Activated gamma-delta T cell treated with anti-CD3 and anti-CD28 coated beads, Interleukin-2, amount 50 U/mL, for 16 hours (primary cell): ENCODE measurements at regions not wholly inside any gene's neighbourhood (a gene's known extent, or its start where the extent isn't known, plus 50 kb on each side); places are given as distances from the start of the nearest gene placed in this dataset.

Experiments
- DNase-seq: peaks from one replicate; pipeline ENCODE4 v3.0.0-alpha.2; 2020; ENCODE audit warnings: low read depth

DNA sequence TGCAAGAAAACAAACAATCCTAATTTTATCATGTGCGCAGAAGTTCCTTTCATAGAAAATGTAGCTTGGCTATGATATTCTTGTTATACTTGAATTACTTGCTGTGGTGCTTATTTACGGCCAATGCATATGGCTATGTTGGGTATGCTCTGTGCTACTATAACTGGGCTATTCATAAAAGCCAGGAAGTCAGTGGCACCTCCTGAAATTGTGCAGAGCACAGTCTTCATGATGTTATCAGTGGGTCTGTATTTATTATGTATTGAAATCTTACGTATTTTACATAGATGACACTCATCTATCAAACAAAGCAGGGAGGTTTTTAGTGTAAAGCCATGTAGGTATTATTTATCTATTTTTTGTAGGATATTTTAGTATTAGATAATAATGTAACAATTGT lies 196.5 kb upstream of the NAALADL2 start:
- no peak for DNase-seq

GRCh38 chr3:174667386-174667785 lies 191.7 kb upstream of the NAALADL2 start:
- no peak for DNase-seq

GRCh38 chr3:174675406-174675805 lies 183.7 kb upstream of the NAALADL2 start:
- DNase-seq: no peak

DNA sequence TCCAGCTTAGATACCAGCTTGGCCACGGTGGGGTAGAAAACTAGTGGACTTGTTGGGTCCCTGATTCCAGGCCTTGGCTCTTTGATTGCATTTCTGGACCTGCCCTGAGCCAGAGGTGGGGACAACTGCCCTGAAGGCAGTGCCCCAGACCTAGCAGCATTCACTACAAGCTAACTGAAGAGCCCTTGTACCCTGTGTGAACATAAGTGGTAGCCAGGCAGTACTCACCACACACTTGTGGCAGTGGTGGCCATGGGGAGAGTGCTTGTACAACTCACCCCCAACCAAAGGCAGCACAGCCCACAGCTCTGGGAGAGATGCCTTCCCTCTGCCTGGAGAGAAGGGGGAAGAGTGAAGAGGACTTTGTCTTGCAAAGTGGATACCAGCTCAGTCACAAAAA lies 177.3 kb upstream of the NAALADL2 start:
- DNase-seq: no peak

DNA sequence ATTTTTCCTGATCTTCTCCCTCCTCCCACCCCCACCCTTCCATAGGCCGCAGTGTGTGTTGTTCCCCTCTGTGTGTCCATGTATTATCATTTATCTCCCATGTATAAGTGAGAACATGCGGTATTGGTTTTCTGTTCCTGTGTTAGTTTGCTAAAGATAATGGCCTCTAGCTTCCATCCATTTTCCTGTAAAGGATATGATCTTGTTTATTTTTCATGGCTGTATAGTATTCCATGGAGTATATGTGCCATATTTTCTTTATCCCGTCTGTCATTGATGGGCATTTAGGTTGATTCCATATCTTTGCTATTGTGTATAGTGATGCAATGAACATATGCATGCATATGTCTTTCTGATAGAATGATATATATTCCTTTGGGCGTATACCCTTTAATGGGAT lies 173.3 kb upstream of the NAALADL2 start:
- DNase-seq: no peak

- DNase-seq: no peak
Measured at GRCh38 chr3:174697310-174697709, 161.8 kb upstream of the NAALADL2 start.

- no peak for DNase-seq
Measured at GRCh38 chr3:174700736-174701135, 158.4 kb upstream of the NAALADL2 start.

DNA sequence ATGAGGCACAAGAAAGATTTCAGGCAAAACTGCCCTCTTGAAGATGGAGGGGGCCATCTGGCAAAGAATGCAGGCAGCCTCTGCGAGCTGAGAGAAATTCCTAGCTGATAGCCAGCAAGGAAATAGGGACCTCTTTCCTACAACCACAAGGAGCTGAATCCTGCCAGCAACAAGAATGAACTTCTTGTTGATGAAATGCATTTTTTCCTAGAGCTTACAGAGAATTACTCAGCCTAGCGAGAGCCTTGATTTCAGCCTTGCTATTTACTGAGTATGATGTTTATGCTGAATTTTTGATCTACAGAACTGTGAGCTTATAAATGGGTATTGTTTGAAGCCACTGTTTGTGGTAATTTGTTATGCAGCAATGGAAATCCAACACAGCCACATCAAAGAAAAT lies 148.5 kb upstream of the NAALADL2 start:
- no peak for DNase-seq

DNA sequence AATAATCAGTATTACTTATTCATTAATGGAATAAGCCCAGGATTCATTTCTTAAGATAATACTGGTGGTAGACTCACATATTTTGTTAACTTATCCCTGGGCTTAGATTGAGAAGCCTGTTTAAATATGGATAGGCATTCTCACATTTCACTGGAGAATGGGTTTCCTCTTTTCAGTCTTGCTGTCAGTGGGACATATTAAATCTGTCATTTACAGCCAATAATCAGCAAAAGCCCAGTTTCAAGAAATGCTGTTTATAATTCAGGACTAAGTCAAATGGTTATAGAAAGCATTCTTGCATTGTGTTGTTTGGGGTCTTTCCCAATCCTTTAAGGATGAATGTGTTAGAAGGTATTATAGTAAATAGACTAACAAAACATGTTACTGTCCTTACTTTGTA lies 143.7 kb upstream of the NAALADL2 start:
- DNase-seq: no peak

- DNase-seq: no peak
Measured at GRCh38 chr3:174716956-174717505, 142.1 kb upstream of the NAALADL2 start.

- no peak for DNase-seq
Measured at GRCh38 chr3:174720717-174721116, 138.4 kb upstream of the NAALADL2 start.

DNA sequence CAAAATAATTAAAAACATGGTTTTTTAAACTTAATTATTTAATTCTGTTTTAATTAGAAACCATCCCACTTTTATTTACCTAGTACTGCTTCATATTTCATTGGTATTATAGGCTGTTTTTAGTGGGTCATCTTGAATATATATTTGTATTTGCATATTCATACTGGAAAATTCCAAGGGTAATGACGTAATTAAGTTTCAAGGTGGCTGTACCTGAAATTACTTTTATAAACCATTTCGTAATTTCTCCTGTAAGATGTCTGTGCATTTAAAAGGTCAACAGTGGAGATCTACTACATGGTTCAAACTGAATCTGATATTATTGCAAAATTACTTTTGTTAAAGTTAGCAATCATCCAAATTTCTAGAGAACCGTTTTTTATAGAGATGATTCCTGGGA lies 133.8 kb upstream of the NAALADL2 start:
- DNase-seq: no peak

GRCh38 chr3:174737966-174738365 lies 121.2 kb upstream of the NAALADL2 start:
- DNase-seq: no peak

DNA sequence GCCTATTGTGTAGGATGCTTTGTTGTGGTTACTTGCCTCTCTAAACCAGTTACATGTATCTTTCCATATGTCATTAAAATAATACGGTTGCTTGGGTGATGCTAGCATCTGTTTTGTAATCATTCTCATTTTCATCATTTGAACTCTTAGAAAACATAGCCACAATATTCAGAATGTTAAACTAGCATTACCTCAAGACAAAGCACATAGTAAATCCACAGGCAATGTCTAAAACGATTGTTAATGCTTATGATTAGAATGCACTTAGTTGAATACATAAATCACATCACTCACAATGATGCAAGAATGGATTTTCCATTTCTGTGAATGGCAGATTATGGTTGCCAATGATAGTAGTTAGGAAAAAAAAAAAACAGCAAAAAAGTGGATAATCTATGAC lies 110.0 kb upstream of the NAALADL2 start:
- DNase-seq: no peak

- DNase-seq: no peak
Measured at GRCh38 chr3:174755833-174756829, 103.0 kb upstream of the NAALADL2 start.

GRCh38 chr3:174758943-174759342 lies 100.2 kb upstream of the NAALADL2 start:
- no peak for DNase-seq

GRCh38 chr3:174767406-174767805 lies 91.7 kb upstream of the NAALADL2 start:
- no peak for DNase-seq

- DNase-seq: no peak
Measured at GRCh38 chr3:174767853-174768382, 91.2 kb upstream of the NAALADL2 start.

DNA sequence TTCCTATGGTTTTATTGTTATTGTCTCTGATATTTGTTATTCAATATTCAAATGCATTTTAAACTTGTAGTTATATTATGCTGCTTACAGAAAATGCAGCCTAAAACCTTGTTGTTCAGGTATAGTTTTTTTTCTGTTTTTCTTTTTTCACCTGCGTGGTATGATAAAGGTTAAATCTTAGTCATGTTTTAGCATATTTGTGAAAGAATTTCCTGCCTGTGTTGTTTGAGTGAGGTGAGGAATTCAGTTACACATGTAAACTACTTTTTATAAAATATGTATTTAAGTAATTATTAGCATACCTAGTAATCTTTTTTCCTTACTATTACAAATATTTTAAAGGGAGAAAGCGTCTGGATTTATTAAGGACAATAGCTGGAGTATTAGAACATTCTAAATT lies 90.0 kb upstream of the NAALADL2 start:
- no peak for DNase-seq

- no peak for DNase-seq
Measured at GRCh38 chr3:174775603-174776002, 83.5 kb upstream of the NAALADL2 start.

GRCh38 chr3:174776123-174776522 lies 83.0 kb upstream of the NAALADL2 start:
- no peak for DNase-seq

DNA sequence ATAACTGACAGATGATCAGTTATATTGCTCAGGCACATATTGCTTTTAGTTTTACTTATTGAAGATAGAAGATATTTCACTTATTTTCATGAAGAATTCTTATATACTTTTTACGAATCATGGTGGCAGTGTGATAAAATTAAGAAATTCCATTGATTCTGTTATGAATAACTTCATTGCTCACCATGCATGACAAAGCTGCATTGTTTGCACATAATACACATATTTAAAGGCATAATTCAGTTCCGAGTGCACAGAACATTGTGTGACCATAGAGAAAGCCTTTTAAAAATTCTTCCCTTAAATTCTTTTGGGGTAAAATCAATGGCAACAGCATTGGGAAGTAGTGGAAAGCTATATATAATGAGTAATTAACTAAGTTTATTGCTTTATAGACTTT lies 82.5 kb upstream of the NAALADL2 start:
- no peak for DNase-seq

DNA sequence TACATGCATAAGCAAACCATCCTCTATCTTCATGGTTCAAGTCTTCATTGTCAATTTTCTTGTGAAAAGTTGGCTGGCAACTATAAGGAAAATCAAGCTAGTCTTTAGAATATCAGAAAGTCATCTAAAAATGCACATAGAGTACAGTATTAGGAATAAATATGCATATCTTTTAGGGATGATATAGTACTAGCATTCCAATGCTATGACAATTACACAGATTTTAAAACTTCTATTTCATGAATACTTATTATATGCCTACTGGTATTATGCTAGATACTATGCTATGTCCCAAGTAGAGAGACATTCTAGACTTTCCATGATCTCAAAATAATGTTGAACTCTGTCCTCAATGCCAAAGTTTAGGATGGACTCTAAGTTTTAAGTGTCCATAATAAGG lies 81.3 kb upstream of the NAALADL2 start:
- DNase-seq: no peak
